NCI-H524 (cell line): ENCODE measurements at regions not wholly inside any gene's neighbourhood (a gene's known extent, or its start where the extent isn't known, plus 50 kb on each side); places are given as distances from the start of the nearest gene placed in this dataset.
"Not testable (repeated sequence)": the region's sequence is repeated elsewhere in the genome, so short reads cannot be mapped to it uniquely, and the experiment has no call there.

Experiments
- DNase-seq, 2 experiments: peaks; one replicate each; lab custom pipeline; 2025; lab: John Stamatoyannopoulos, UW

DNA sequence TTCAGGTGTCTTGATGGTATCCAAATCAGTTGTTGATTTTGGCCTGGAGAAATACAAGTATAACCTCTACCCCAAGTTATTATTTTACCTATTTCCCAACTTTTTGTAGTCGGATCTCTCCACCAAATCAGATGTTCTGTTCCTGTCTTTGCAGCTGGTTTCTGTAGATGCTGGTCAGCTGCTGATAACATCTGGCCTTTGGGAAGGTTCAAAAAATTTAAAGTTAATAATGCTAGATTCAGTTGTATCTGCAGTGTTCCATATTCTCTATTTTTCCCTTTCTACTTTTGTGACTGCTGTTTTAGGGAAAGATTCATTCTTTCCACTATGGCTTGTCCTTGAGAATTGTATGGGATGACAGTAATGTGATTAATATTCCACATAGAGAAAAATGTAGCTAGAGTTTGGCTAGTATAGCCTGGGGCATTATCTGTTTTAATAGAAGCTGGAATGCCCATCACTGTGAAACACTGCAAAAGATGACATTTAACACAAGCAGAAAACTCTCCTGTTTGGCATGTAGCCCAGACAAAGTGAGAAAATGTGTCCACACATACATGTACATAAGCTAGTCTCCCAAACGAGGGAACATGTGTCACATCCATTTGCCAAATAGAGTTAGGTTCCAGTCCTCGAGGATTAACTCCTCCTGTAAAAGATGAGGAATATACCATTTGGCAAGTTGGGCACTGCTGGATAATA, 99.2 kb downstream of the ZNF100 start:
- DNase-seq: not testable (repeated sequence)

DNA sequence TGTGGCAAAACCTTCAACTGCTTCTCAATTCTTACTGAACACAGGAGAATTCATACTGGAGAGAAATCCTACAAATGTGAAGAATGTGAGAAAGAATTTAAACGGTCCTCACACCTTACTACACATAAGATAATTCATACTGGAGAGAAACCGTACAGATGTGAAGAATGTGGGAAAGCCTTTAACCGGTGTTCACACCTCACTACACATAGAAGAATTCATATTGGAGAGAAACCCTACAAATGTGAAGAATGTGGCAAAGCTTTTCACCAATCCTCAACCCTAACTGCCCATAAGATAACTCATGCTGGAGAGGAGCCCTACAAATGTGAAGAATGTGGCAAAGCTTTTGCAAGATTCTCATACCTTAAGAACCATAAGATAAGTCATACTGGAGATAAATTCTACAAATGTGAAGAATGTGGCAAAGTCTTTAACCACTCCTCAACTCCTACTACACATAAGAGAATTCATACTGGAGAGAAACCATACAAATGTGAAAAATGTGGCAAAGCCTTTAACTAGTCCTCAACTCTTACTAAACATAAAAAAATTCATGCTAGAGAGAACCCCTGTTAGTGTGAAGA, 111.7 kb downstream of the ZNF100 start:
- no peak for DNase-seq

DNA sequence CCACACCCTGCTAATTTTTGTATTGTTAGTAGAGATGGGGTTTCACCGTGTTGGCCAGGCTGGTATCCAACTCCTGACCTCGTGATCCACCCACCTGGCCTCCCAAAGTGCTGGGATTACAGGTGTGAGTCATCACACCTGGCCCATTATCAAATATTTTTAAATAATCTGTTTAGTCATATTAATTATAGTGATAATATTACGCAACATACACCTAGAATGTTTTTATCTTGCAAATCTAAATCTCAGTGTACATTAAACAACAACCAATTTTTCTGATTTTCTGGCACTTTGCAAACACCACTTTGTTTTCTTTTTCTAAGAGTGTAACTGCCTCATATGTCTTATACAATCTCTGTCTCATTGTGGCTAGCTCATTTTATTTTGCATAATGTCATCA, 115.9 kb downstream of the ZNF100 start:
- DNase-seq: not testable (repeated sequence)

DNA sequence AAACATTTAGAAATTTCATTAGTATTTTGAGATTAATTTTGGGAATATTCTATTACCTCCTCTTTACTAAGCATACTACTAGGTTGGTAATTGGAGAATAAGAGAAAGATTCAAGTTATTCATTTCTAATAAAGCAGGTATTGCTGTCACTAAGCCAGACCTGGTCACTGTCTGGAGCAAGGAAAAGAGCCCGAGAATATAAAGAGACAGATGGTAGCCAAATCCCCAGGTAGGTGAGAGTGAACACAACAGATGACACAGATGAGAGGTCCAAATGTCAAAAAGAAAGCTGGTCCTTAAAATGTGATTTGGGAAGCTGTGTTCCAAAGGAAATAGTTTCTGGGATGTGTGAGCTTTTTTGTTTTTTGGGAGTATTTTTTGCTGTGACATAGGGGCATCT, 128.6 kb downstream of the ZNF100 start:
- peak in 1 of 2 experiments; percentile 17 for DNase-seq

DNA sequence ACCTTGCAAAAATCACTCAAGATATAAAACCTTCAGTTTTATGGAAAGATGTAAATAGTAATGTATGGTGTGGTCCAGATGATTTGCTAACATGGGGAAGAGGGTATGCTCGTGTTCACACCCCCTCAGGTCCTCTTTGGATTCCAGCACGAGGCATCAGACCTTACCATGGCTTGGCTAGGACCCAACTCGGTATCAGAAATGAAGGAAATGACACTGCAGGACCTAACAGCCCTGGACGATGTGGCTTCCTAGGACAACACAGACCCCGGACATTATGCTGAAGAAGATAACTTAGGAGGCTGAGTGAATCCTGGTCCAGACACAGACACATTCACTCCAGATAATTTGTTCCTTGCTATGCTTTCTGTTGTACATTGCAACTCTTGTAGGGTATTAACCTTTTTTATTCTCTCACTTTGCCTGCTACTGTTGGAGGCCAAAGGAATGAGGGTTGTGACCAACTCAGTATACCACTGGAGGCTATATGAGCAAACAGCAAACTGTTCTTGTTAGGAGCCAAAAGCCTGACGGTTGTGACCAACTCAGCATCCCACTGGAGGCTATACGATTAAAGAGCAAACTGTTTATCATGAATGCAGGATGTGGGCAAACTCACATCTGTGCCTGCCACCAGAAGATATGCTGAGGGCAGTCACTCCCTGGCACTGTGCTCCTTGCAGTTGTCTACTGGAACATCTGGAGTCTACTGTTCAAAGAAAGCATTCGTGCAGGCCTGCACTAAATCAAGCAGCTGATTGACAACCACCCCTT, 121.7 kb downstream of the ZNF429 start:
- DNase-seq: no peak

DNA sequence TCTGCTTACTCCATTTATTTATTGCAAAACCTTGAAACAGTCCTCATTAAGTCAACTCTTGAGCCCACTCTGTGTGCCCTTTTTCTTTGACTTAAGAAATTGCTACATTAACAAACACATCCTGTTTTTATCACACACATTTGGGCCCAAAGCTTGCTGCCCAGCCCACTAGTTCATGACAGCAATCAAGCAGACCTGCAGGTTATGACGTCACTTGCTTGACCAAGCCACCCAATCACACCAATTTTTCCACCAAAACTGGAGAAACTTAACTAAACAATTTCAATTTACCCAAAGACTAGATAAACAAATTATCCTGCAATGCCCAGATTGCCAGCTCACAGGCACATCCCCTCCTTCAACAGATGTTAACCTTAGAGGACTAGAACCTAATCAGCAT, 120.7 kb downstream of the ZNF429 start:
- DNase-seq: no peak

DNA sequence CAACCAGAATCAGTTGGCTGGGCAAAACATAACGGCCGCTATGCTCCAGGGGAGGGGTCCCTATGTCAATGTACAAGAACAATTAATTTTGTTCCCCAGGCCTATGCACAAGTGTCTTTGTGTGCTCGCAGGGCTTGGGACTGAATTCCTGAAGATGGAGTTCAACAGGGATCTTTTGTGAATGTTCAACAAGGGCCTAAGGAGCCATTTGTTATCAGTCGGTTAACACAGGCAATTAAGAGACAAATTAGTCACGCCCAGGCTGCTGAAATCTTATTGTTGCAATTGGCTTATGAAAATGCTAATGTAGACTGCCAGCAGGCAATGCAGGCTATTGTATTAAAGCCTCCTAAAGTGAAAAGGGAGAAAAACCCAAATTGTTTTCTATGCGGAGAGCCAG, 117.5 kb downstream of the ZNF429 start:
- DNase-seq: no peak

DNA sequence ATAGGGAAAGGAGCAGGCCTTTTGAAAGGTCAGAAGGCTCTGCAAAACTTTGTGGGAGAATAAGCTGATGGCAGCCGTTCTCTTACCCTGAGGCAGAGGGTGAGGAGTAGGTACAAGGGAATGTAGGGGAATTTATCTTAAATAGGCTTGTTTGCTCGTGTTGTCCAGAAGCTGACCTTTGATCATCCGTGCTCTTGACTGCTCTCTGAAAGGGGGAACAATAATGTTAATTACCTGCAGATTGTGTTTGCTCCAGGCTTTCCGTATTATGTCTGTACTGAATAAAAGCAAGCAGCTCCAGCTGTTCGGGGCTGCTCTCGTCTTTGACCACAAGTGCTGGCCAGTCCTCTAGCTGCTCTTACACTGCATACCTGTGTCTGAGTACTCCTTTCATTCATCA, 116.3 kb downstream of the ZNF429 start:
- no peak for DNase-seq

DNA sequence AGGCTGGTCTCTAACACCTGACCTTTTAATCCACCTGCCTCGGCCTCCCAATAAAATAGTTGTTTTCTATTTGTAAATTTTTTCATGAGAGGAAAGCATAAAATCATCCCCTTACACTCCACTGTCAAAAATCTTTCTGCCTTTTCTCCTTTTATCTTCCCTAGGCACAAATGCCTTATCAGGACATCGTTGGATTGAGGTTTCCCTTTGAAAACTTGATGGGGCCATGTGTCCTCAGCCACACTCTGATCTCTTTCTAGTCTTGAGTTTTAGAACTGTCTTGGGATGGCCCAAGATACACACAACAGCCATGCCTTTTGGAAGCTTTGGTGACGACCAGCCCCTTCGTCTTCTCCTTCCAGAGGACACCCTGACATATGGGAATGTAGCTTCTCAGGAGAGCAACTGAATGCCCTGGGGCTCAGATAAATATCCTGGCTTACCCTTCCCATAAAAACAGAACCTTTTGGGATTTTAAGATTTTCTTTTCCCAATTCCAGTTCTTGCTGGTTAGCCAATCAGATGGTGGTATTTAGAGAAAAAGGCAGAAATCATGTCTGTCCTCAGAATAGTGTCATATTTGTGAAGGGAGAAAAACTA, 112.4 kb downstream of the ZNF429 start:
- no peak for DNase-seq

DNA sequence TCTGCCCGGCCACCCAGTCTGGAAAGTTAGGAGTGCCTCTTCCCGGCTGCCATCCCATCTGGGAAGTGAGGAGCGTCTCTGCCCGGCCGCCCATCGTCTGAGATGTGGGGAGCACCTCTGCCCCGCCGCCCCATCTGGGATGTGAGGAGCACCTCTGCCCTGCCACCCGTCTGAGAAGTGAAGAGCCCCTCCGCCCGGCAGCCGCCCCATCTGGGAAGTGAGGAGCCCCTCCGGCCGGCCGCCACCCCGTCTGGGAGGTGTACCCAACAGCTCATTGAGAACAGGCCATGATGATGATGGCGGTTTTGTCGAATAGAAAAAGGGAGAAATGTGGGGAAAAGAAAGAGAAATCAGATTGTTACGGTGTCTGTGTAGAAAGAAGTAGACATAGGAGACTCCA, 109.4 kb downstream of the ZNF429 start:
- DNase-seq: not testable (repeated sequence)

DNA sequence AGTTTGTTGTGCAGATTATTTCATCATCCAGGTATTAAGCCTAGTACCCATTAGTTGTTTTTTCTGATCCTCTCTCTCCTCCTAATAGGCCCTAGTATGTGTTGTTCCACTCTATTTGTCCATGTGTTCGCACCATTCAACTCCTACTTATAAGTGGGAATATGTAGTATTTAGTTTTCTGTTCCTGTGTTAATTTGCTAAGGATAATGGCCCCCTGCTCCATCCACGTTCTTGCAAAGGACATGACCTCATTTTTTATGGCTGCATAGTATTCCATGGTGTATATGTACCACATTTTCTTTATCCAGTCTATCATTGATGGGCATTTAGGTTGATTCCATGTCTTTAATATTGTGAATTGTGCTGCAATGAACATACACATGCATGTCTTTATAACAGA, 107.8 kb downstream of the ZNF429 start:
- not testable (repeated sequence) for DNase-seq

DNA sequence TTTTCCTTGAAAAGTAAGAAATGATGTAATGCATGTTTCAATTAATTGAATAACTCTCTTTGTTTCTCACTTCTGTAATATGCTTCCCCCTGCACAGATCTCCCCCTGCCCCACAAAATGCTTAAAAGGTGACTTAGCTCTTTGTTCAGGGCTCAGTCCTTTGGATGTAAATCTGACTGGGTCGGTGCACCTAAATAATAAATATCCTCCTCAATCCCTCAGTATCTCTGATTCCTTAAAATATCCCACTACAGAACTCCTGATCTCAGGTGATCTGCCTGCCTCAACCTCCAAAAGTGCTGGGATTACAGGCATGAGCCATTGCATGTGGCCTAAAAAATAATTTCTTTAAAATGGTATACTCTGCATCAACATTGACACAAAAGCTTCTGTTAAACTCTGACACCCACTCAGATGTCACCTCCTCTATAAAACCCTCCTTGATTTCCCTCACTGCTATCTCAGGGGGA, 107.0 kb downstream of the ZNF429 start:
- DNase-seq: no peak

DNA sequence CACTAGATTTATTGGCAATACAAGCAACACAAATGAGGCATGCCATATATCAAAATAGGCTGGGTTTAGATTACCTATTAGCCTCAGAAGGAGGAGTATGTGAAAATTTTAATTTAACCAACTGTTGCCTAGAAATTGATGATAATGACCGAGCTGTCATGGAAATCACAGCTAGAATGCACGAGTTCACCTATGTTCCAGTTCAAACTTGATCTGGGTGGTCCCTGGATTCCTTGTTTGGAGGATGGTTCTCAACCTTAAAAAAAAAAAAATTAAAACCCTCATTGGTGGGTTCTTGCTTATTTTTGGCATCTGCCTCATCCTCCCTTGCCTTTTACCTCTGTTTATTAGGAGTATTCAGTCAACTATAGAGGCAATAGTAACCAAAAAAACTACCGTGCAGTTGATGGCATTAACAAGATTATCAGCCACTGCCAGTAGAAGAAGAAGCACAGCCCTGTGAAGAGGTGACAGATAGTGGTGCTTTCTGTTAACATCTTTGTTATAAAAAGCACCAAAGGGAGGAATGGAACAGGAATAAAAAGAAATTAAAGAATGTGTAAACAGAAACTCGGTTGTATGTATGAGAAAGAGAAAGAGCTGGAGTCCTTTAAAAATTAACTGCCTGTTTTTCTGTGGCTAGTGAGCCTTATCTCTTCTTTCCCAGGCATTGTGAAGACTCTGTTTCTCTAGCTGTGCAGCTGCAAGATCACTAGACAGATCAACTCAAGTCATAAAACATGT, 106.4 kb downstream of the ZNF429 start:
- no peak for DNase-seq

DNA sequence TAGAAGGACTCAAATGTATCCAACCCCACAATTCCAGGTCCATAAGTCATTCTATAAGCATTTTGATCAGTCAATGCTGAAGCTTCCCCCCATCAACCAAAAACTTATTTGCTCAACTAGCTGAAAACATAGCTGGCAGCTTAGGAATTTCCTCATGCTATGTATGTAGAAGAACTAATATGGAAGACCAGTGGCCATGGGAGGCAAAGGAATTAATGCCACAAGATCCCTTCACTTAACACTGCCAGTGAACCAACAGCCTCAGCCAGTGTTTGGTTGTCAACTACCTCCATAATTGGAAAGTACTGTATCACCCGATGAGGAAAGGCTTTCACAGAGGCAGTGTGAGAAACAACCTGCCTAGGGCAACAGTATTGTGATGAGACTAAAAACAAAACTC, 105.4 kb downstream of the ZNF429 start:
- DNase-seq: no peak

DNA sequence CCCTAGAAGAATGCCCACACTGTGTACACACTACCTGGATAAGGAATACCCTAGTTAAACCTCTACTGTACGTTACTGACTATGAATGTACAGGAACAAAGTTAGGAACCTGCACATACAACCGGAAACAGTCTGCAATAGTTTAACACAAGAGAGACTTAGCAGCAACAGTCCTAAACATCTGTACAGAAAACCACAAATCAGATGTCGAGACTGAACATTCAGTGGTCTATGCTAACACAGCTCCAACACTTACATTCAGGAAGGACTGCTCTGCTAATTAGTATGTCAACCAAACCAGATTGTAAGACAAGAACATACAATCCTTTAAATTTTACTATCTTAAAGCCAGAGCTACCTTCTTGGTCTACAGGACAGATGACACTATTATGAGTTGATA, 104.9 kb downstream of the ZNF429 start:
- no peak for DNase-seq

DNA sequence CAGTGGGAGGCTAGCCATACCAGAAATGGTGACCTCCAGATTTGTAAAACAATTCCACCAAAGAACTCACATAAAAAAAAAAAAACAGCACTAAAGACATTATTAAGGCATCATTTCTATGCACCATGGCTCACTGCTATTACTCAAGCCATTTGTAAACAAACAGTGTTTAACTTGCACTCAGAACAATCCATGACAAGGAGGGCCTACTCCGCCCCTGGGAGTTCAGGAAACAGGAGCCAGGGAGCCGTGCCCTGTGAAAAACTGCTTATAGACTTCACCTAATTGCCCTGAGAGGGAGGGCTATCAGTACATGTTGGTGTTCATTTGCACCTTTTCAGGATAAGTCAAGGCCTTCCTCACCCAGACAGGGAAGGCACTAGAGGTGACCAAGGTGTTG, 103.2 kb downstream of the ZNF429 start:
- no peak for DNase-seq

DNA sequence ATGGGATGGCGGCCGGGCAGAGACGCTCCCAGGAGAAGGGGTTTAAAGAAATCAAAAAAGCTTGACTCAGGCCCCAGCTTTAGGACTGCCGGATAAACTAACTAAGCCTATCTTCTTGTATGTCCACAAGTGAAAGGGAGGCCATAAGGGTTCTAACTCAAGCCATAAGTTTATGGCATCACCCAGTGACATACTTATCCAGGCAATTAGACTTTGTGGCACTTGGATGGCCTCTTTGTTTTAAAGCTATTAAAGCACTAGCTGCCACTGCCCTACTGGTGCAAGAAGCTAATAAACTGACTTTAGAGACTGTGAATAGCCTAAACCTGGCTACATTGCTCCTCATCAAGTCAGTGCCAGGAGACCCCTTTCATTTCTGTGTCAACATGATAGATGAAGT, 102.0 kb downstream of the ZNF429 start:
- DNase-seq: no peak

DNA sequence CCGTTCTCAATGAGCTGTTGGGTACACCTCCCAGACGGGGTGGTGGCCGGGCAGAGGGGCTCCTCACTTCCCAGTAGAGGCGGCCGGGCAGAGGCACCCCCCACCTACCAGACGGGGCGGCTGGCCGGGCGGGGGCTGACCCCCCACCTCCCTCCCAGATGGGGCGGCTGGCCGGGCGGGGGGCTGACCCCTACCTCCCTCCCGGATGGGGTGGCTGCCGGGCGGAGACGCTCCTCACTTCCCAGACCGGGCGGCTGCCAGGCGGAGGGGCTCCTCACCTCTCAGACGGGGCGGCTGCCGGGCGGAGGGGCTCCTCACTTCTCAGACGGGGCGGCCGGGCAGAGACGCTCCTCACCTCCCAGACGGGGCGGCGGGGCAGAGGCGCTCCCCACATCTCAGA, 101.6 kb downstream of the ZNF429 start:
- not testable (repeated sequence) for DNase-seq

DNA sequence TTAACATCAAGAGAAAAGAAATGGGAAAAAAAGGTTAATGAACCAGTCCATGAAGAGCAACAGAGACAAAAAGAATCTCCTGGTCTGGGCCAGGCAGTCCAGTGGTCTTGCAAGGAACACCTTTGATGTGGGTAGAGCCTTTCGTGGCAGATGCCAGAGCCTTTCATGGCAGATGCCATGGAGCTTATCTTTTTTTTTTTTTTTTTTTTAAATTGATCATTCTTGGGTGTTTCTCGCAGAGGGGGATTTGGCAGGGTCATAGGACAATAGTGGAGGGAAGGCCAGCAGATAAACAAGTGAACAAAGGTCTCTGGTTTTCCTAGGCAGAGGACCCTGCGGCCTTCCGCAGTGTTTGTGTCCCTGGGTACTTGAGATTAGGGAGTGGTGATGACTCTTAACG, 100.9 kb downstream of the ZNF429 start:
- not testable (repeated sequence) for DNase-seq

DNA sequence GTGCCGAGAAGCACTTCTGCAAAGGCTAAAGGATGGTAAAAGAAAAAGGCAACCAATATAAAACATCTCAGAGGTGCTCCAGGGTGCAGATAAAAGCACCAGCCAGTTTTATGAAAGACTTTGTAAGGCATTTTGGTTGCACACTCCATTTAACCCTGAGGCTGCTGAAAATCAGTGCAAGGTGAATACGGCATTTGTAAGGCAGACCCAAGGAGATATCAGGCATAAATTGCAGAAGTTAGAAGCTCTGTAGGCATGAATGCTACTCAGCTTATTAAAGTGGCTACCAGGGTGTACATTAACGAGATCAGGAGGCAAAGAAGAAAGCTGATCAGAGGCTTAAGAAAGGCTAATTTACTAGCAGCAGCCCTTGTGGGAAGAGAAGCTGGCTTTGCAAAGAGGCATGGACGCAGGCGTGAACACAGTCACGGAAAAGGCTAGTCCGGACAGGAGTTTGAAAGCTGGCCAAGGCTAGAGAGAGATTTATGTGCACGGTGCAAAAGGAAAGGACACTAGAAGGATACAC, 99.6 kb downstream of the ZNF429 start:
- no peak for DNase-seq
